ENCODE measurements at regions not wholly inside any gene's neighbourhood (a gene's known extent, or its start where the extent isn't known, plus 50 kb on each side); places are given as distances from the start of the nearest gene placed in this dataset.

- no peak for TF ChIP-seq POLR2AphosphoS5 (IDR thresholded peaks at IDR 0.05)
- no peak for TF ChIP-seq CTCF (IDR thresholded peaks at IDR 0.05)
Measured at GRCh38 chr6:82492134-82492533, 128.5 kb downstream of the TPBG start.

Data from esophagus muscularis mucosa (tissue), 3 donors.